Neural cell (in vitro differentiated cells): ENCODE measurements at regions not wholly inside any gene's neighbourhood (a gene's known extent, or its start where the extent isn't known, plus 50 kb on each side); places are given as distances from the start of the nearest gene placed in this dataset.

Experiments
- H2AFZ ChIP-seq: fragments of 200-600, 300-800 bp; sonication (generic), shearing (Covaris generic); 2 replicates; pipeline ENCODE4 v1.6.0; 2014; ENCODE audit warnings: low read depth, mild to moderate bottlenecking, antibody characterized with exemption, low read length, moderate library complexity
- H3F3A ChIP-seq: fragments of 200-600 bp; shearing (Covaris generic); 2 replicates; pipeline ENCODE4 v1.6.1; 2016; ENCODE audit warnings: mild to moderate bottlenecking, moderate library complexity, mixed read lengths, antibody characterized with exemption, low read length; ENCODE audit not compliant: insufficient read depth, poor library complexity, severe bottlenecking
- H3K27ac ChIP-seq: fragments of 200-600, 300-800 bp; sonication (generic), shearing (Covaris generic); 2 replicates; pipeline ENCODE4 v1.5.1; 2014; ENCODE audit warnings: mild to moderate bottlenecking, low read length, moderate library complexity
- H3K27me3 ChIP-seq: fragments of 300-800, 200-600 bp; sonication (generic), shearing (Covaris generic); 2 replicates; pipeline ENCODE4 v1.6.0; 2014; ENCODE audit warnings: mild to moderate bottlenecking, low read depth, low read length, moderate library complexity; ENCODE audit not compliant: insufficient read depth
- H3K36me3 ChIP-seq: fragments of 300-800, 200-600 bp; sonication (generic), shearing (Covaris generic); 2 replicates; pipeline ENCODE4 v1.5.1; 2014; ENCODE audit warnings: mild to moderate bottlenecking, antibody characterized with exemption, low read length, moderate library complexity; ENCODE audit not compliant: insufficient read depth
- H3K4me2 ChIP-seq: fragments of 300-800, 200-600 bp; sonication (generic), shearing (Covaris generic); 2 replicates; pipeline ENCODE4 v1.6.0; 2014; ENCODE audit warnings: mild to moderate bottlenecking, low read length
- H3K4me3 ChIP-seq: fragments of 300-800, 200-600 bp; sonication (generic), shearing (Covaris generic); 2 replicates; pipeline ENCODE4 v1.5.1; 2014; ENCODE audit warnings: mild to moderate bottlenecking, low read length, moderate library complexity
- H3K79me2 ChIP-seq: fragments of 200-600 bp; shearing (Covaris generic); replicated peaks from 2 replicates; pipeline ENCODE4 v1.6.0; 2014; ENCODE audit warnings: mild to moderate bottlenecking, low read length, moderate library complexity; ENCODE audit not compliant: insufficient read depth
- H3K9ac ChIP-seq: fragments of 300-800, 200-600 bp; sonication (generic), shearing (Covaris generic); 2 replicates; pipeline ENCODE4 v1.6.1; 2016; ENCODE audit warnings: mild to moderate bottlenecking, low read length, mixed read lengths
- H3K9me2 ChIP-seq: fragments of 200-600 bp; shearing (Covaris generic); 2 replicates; pipeline ENCODE4 v1.6.1; 2016; ENCODE audit warnings: mild to moderate bottlenecking, low read length, mixed read lengths; ENCODE audit not compliant: insufficient read depth
- H3K9me3 ChIP-seq: fragments of 200-600, 300-800 bp; sonication (generic), shearing (Covaris generic); 2 replicates; pipeline ENCODE4 v1.6.1; 2016; ENCODE audit warnings: mild to moderate bottlenecking, mixed run types, low read length, moderate library complexity, mixed read lengths
- H4K20me1 ChIP-seq: fragments of 200-600 bp; shearing (Covaris generic); 2 replicates; pipeline ENCODE4 v1.6.1; 2016; ENCODE audit warnings: mild to moderate bottlenecking, mixed run types; ENCODE audit not compliant: insufficient read depth
- EP300 ChIP-seq: fragments of 450-650 bp; conservative IDR thresholded peaks from 2 replicates; pipeline ENCODE4 v1.6.1; 2014; ENCODE audit warnings: antibody characterized with exemption, mild to moderate bottlenecking, moderate library complexity; ENCODE audit not compliant: poor library complexity, severe bottlenecking
- EZH2 ChIP-seq: fragments of 200-600, 300-800 bp; shearing (Covaris generic), sonication (generic); IDR thresholded peaks from 2 replicates; pipeline ENCODE4 v1.6.1; 2014; ENCODE audit warnings: antibody characterized with exemption, low read length, borderline replicate concordance, mild to moderate bottlenecking; ENCODE audit not compliant: insufficient read depth, poor library complexity, severe bottlenecking
- MXI1 ChIP-seq: fragments of 450-650 bp; conservative IDR thresholded peaks from 2 replicates; pipeline ENCODE4 v1.6.1; 2014; ENCODE audit warnings: antibody characterized with exemption, mild to moderate bottlenecking; ENCODE audit not compliant: poor library complexity, severe bottlenecking
- POLR2AphosphoS5 ChIP-seq: IDR thresholded peaks from 2 replicates; pipeline ENCODE4 v1.6.1; 2012
- RAD21 ChIP-seq: fragments of 450-650 bp; conservative IDR thresholded peaks from 2 replicates; pipeline ENCODE4 v1.6.1; 2014; ENCODE audit warnings: antibody characterized with exemption, mild to moderate bottlenecking, moderate library complexity
- REST ChIP-seq: IDR thresholded peaks from 2 replicates; pipeline ENCODE4 v1.6.1; 2012; ENCODE audit warnings: borderline replicate concordance
- SMC3 ChIP-seq: fragments of 450-650 bp; conservative IDR thresholded peaks from 2 replicates; pipeline ENCODE4 v1.6.1; 2014; ENCODE audit warnings: antibody characterized with exemption, mild to moderate bottlenecking, moderate library complexity; ENCODE audit not compliant: poor library complexity
- TAF1 ChIP-seq: IDR thresholded peaks from 2 replicates; pipeline ENCODE4 v1.6.1; 2012; ENCODE audit warnings: low read depth
- TF ChIP-seq, protein P1 (sequence below): fragments of 450-650 bp; IDR thresholded peaks from 2 replicates; pipeline ENCODE4 v1.5.1; 2014; ENCODE audit warnings: antibody characterized with exemption, mild to moderate bottlenecking, moderate library complexity; ENCODE audit not compliant: poor library complexity, severe bottlenecking

- H3K9me3 ChIP-seq: no peaks in the 10 kb centered on the region
- no peaks in the 10 kb centered on the region for H4K20me1 ChIP-seq
- no peak overlapping the region for H2AFZ ChIP-seq
- no peaks in the 10 kb centered on the region for H3K36me3 ChIP-seq
- no peak overlapping the region for H3K9ac ChIP-seq
- H3K79me2 ChIP-seq: no peaks in the 10 kb centered on the region
- H3K4me3 ChIP-seq: no peak overlapping the region
- H3K27ac ChIP-seq: no peak overlapping the region
- TF ChIP-seq REST (no peak), TAF1 (no peak), POLR2AphosphoS5 (no peak), RAD21 (no peak), EP300 (no peak), MXI1 (no peak), EZH2 (no peak), SMC3 (no peak)
- TF ChIP-seq, protein P1, sequence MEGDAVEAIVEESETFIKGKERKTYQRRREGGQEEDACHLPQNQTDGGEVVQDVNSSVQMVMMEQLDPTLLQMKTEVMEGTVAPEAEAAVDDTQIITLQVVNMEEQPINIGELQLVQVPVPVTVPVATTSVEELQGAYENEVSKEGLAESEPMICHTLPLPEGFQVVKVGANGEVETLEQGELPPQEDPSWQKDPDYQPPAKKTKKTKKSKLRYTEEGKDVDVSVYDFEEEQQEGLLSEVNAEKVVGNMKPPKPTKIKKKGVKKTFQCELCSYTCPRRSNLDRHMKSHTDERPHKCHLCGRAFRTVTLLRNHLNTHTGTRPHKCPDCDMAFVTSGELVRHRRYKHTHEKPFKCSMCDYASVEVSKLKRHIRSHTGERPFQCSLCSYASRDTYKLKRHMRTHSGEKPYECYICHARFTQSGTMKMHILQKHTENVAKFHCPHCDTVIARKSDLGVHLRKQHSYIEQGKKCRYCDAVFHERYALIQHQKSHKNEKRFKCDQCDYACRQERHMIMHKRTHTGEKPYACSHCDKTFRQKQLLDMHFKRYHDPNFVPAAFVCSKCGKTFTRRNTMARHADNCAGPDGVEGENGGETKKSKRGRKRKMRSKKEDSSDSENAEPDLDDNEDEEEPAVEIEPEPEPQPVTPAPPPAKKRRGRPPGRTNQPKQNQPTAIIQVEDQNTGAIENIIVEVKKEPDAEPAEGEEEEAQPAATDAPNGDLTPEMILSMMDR: no peak
- H3K4me2 ChIP-seq: no peak overlapping the region
- H3K9me2 ChIP-seq: no peaks in the 10 kb centered on the region
- H3F3A ChIP-seq: no peaks in the 10 kb centered on the region
- H3K27me3 ChIP-seq: no peaks in the 10 kb centered on the region
Observed at GRCh38 chr4:122528879-122529278, 72.4 kb upstream of the IL2 start.

GRCh38 chr4:122525865-122526264 is 69.3 kb upstream of the IL2 start:
- no peak overlapping the region for H3K9ac ChIP-seq
- H3K9me2 ChIP-seq: no peaks in the 10 kb centered on the region
- no peaks in the 10 kb centered on the region for H3K36me3 ChIP-seq
- no peak overlapping the region for H3K27ac ChIP-seq
- TF ChIP-seq MXI1: no peak
- H3K9me3 ChIP-seq: no peaks in the 10 kb centered on the region
- no peak overlapping the region for H3K4me3 ChIP-seq
- no peaks in the 10 kb centered on the region for H3F3A ChIP-seq
- H3K27me3 ChIP-seq: no peaks in the 10 kb centered on the region
- H3K79me2 ChIP-seq: no peaks in the 10 kb centered on the region
- no peaks in the 10 kb centered on the region for H4K20me1 ChIP-seq
- no peak overlapping the region for H3K4me2 ChIP-seq
- no peak overlapping the region for H2AFZ ChIP-seq

- Histone ChIP-seq H3F3A (no peaks in the 10 kb centered on the region), H3K27ac (no peak overlapping the region), H3K4me3 (no peak overlapping the region), H4K20me1 (no peaks in the 10 kb centered on the region), H3K79me2 (no peaks in the 10 kb centered on the region), H3K27me3 (no peaks in the 10 kb centered on the region), H3K9ac (no peak overlapping the region), H3K36me3 (no peaks in the 10 kb centered on the region), H2AFZ (no peak overlapping the region), H3K4me2 (no peak overlapping the region), H3K9me3 (no peaks in the 10 kb centered on the region), H3K9me2 (no peaks in the 10 kb centered on the region)
- TF ChIP-seq MXI1 (no peak), EZH2 (no peak), POLR2AphosphoS5 (no peak), EP300 (no peak), SMC3 (no peak), RAD21 (no peak), REST (no peak), TAF1 (no peak)
- TF ChIP-seq, protein P1: no peak
Observed at GRCh38 chr4:122524176-122524575, 67.7 kb upstream of the IL2 start.
